Astrocyte of the cerebellum (primary cell): ENCODE measurements at regions not wholly inside any gene's neighbourhood (a gene's known extent, or its start where the extent isn't known, plus 50 kb on each side); places are given as distances from the start of the nearest gene placed in this dataset.

ENCODE experiments used
- DNase-seq: peaks from one replicate; pipeline ENCODE4 v3.0.0-alpha.2; 2011; ENCODE audit warnings: low read depth
- H3K4me3 ChIP-seq: 2 replicates; pipeline ENCODE4 v1.5.1; 2011; ENCODE audit warnings: mild to moderate bottlenecking, low read depth, low read length, moderate library complexity
- CTCF ChIP-seq: IDR thresholded peaks from 2 replicates; pipeline ENCODE4 v1.5.1; 2012; ENCODE audit warnings: low read length, low read depth, moderate library complexity, mild to moderate bottlenecking; ENCODE audit errors: missing control alignments
- in situ Hi-C: cut with HindIII; loops from 2 replicates; pipeline ENCODE4 v1.10.0; 2017; ENCODE audit warnings: low sequenced_read_pairs

- DNase-seq = no peak
- TF ChIP-seq CTCF = no peak
- H3K4me3 ChIP-seq = no peak overlapping the region
- in situ Hi-C loops = no loop called here
Measured at GRCh38 chr18:1232867-1233266, 328.2 kb downstream of the ADCYAP1 start.

- DNase-seq = no peak
- no peak overlapping the region for H3K4me3 ChIP-seq
- in situ Hi-C loops = no loop called here
- TF ChIP-seq CTCF = no peak
Measured at GRCh38 chr18:1240701-1241100, 336.0 kb downstream of the ADCYAP1 start.

GRCh38 chr18:1244397-1245122 lies 339.9 kb downstream of the ADCYAP1 start:
- no peak overlapping the region for H3K4me3 ChIP-seq
- TF ChIP-seq CTCF = no peak
- in situ Hi-C loops = no loop called here
- DNase-seq = no peak

- TF ChIP-seq CTCF = no peak
- DNase-seq = no peak
- H3K4me3 ChIP-seq = no peak overlapping the region
- in situ Hi-C loops = no loop called here
Measured at GRCh38 chr18:1246827-1247226, 342.2 kb downstream of the ADCYAP1 start.

GRCh38 chr18:1252534-1252933 lies 347.9 kb downstream of the ADCYAP1 start:
- DNase-seq = no peak
- no peak for TF ChIP-seq CTCF
- in situ Hi-C loops = no loop called here
- no peak overlapping the region for H3K4me3 ChIP-seq

GRCh38 chr18:1252936-1253335 lies 348.3 kb downstream of the ADCYAP1 start:
- in situ Hi-C loops = no loop called here
- no peak for DNase-seq
- no peak overlapping the region for H3K4me3 ChIP-seq
- TF ChIP-seq CTCF = no peak
